ENCODE measurements at regions not wholly inside any gene's neighbourhood (a gene's known extent, or its start where the extent isn't known, plus 50 kb on each side); places are given as distances from the start of the nearest gene placed in this dataset.
"Not testable (repeated sequence)": the region's sequence is repeated elsewhere in the genome, so short reads cannot be mapped to it uniquely, and the experiment has no call there.

GRCh38 chr1:172941945-172942344 lies 108.8 kb downstream of the TNFSF18 start:
- Mint-ChIP-seq H3K9me3 (peaks cover 4% of the 10 kb centered on the region; the same call in 1 of the 2 replicates), H3K27me3 (ENCODE audit: low read depth) (no peaks in the 10 kb centered on the region), H3K4me1 (no peaks in the 10 kb centered on the region), H3K4me3 (no peak overlapping the region), H3K36me3 (no peaks in the 10 kb centered on the region), H3K27ac (no peak overlapping the region)
- ChIA-PET CTCF (no interaction called here), POLR2A (no interaction called here)
- no peak for DNase-seq (ENCODE audit: low spot score)
- no peak for ATAC-seq
- TF ChIP-seq PRRX2 (CRISPR knock-in tag; IDR thresholded peaks at IDR 0.05) (no peak), ESRRA (CRISPR knock-in tag; IDR thresholded peaks at IDR 0.05; ENCODE audit: borderline replicate concordance) (no peak), ZBTB21 (CRISPR knock-in tag; IDR thresholded peaks at IDR 0.05; ENCODE audit: borderline replicate concordance) (no peak), ETV6 (CRISPR knock-in tag; IDR thresholded peaks at IDR 0.05) (no peak), GABPB1 (CRISPR knock-in tag; IDR thresholded peaks at IDR 0.05) (no peak), ZNF121 (CRISPR knock-in tag; IDR thresholded peaks at IDR 0.05) (no peak)
- TF ChIP-seq, protein P1, sequence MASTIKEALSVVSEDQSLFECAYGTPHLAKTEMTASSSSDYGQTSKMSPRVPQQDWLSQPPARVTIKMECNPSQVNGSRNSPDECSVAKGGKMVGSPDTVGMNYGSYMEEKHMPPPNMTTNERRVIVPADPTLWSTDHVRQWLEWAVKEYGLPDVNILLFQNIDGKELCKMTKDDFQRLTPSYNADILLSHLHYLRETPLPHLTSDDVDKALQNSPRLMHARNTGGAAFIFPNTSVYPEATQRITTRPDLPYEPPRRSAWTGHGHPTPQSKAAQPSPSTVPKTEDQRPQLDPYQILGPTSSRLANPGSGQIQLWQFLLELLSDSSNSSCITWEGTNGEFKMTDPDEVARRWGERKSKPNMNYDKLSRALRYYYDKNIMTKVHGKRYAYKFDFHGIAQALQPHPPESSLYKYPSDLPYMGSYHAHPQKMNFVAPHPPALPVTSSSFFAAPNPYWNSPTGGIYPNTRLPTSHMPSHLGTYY (CRISPR knock-in tag; IDR thresholded peaks at IDR 0.05), result no peak
- TF ChIP-seq, protein P2, sequence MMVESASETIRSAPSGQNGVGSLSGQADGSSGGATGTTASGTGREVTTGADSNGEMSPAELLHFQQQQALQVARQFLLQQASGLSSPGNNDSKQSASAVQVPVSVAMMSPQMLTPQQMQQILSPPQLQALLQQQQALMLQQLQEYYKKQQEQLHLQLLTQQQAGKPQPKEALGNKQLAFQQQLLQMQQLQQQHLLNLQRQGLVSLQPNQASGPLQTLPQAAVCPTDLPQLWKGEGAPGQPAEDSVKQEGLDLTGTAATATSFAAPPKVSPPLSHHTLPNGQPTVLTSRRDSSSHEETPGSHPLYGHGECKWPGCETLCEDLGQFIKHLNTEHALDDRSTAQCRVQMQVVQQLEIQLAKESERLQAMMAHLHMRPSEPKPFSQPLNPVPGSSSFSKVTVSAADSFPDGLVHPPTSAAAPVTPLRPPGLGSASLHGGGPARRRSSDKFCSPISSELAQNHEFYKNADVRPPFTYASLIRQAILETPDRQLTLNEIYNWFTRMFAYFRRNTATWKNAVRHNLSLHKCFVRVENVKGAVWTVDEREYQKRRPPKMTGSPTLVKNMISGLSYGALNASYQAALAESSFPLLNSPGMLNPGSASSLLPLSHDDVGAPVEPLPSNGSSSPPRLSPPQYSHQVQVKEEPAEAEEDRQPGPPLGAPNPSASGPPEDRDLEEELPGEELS (CRISPR knock-in tag; IDR thresholded peaks at IDR 0.05), result no peak
- TF ChIP-seq, protein P3, sequence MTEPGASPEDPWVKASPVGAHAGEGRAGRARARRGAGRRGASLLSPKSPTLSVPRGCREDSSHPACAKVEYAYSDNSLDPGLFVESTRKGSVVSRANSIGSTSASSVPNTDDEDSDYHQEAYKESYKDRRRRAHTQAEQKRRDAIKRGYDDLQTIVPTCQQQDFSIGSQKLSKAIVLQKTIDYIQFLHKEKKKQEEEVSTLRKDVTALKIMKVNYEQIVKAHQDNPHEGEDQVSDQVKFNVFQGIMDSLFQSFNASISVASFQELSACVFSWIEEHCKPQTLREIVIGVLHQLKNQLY (CRISPR knock-in tag; IDR thresholded peaks at IDR 0.05), result no peak

DNA sequence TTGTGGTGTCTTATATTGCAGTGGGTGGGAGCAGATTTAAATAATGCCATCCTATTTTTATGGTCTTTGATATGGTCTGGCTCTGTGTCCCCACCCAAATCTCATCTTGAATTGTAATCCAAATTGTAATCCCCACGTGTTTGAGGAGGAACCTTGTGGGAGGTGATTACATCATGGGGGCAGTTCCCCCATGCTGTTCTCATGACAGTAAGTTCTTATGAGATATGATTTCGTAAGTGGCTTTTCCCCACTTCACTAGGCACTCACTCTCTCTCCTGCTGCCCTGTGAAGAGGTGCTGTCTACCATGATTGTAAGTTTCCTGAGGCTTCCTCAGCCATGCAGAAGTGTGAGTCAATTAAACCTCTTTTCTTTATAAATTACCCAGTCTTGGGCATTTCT lies 107.6 kb downstream of the TNFSF18 start:
- H3K9me3 Mint-ChIP-seq; ATAC-seq; DNase-seq (ENCODE audit: low spot score); CTCF ChIA-PET; H3K36me3 Mint-ChIP-seq; H3K4me1 Mint-ChIP-seq; H3K4me3 Mint-ChIP-seq; POLR2A ChIA-PET; H3K27ac Mint-ChIP-seq; H3K27me3 Mint-ChIP-seq (ENCODE audit: low read depth): not testable (repeated sequence)

DNA sequence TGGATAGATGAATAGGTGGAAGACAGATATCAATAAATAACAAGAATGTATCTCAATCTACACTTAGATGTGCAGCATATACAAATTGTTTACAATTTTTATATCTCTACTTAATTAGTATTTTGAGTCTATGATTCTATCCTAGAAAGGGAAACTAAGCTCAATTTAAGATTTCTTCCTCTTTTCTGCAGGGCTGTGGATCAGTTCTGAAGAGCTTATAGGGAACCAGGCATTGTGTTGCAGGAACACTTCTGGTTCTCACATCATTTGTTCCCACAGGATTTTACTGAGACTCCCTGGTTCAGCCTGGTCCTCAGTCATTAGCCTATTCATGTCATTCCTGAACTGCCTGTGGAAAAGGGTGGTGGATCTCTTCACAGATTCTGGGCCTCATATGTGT lies 105.8 kb downstream of the TNFSF18 start:
- no peak overlapping the region for H3K4me3 Mint-ChIP-seq
- ChIA-PET CTCF (no interaction called here), POLR2A (no interaction called here)
- peaks cover 4% of the 10 kb centered on the region; the same call in 1 of the 2 replicates for H3K9me3 Mint-ChIP-seq
- ATAC-seq (no peak), DNase-seq (ENCODE audit: low spot score) (no peak)
- no peaks in the 10 kb centered on the region for H3K27me3 Mint-ChIP-seq (ENCODE audit: low read depth)
- no peaks in the 10 kb centered on the region for H3K36me3 Mint-ChIP-seq
- no peaks in the 10 kb centered on the region for H3K4me1 Mint-ChIP-seq
- no peak overlapping the region for H3K27ac Mint-ChIP-seq
- TF ChIP-seq ZMAT4 (CRISPR knock-in tag; IDR thresholded peaks at IDR 0.05), result no peak
- no peak for TF ChIP-seq ATF1 (CRISPR knock-in tag; IDR thresholded peaks at IDR 0.05)
- TF ChIP-seq NFYB (CRISPR knock-in tag; conservative IDR thresholded peaks at IDR 0.05; ENCODE audit: low read depth), result no peak
- TF ChIP-seq ZNF512 (CRISPR knock-in tag; IDR thresholded peaks at IDR 0.05; ENCODE audit: borderline replicate concordance), result no peak
- TF ChIP-seq, protein P4, sequence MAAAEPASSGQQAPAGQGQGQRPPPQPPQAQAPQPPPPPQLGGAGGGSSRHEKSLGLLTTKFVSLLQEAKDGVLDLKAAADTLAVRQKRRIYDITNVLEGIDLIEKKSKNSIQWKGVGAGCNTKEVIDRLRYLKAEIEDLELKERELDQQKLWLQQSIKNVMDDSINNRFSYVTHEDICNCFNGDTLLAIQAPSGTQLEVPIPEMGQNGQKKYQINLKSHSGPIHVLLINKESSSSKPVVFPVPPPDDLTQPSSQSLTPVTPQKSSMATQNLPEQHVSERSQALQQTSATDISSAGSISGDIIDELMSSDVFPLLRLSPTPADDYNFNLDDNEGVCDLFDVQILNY (CRISPR knock-in tag; IDR thresholded peaks at IDR 0.05), result no peak
- no peak for TF ChIP-seq RORB (CRISPR knock-in tag; IDR thresholded peaks at IDR 0.05)
